K562 (cell line): ENCODE measurements at regions not wholly inside any gene's neighbourhood (a gene's known extent, or its start where the extent isn't known, plus 50 kb on each side); places are given as distances from the start of the nearest gene placed in this dataset.

ENCODE experiments used
- ATAC-seq: fragments of 200-7000 bp; cut with Tn5 transposase; 3 replicates; pipeline ENCODE4 v1.9.1; 2020; ENCODE audit warnings: moderate library complexity
- BruUV-seq: library from RNA; stranded (reverse); fragments of 400-500 nt; replicated peaks from 2 replicates; lab custom pipeline; 2021; lab: Mats Ljungman, UMichigan
- CTCF ChIA-PET: fragments of 300-600 bp; formaldehyde crosslinking; extraction: SDS; loops from one replicate; lab custom pipeline; 2021; ENCODE audit warnings: low intra/inter-chr PET ratio; lab: Yijun Ruan, JAX
- POLR2A ChIA-PET: fragments of 300-600, 350-650 bp; sonication (Branson Sonifier 250); formaldehyde crosslinking; extraction: SDS; loops from one replicate; lab custom pipeline; 2021; ENCODE audit warnings: antibody characterized with exemption, inconsistent platforms; lab: Yijun Ruan, JAX
- DNase-seq, 4 experiments: peaks; one replicate each; pipeline versions ENCODE4 v3.0.0 to v3.0.0-alpha.2; 2011 to 2018; ENCODE audit warnings: low spot score in 3 of 4, mixed read lengths in 3 of 4; ENCODE audit errors: extremely low read depth in 1 of 4
- FAIRE-seq: peaks from 2 replicates; lab custom pipeline; 2011; peaks lifted over from hg19 to GRCh38; lab: Jason Lieb, UNC
- H2AFZ ChIP-seq: 2 replicates; pipeline ENCODE4 v1.6.0; 2011; ENCODE audit warnings: low read depth, low read length, control low read depth, inconsistent platforms
- H3K27ac ChIP-seq: fragments of 200-600 bp; 3 replicates; pipeline ENCODE4 v1.8.0; 2011; ENCODE audit warnings: low read depth, mild to moderate bottlenecking, control low read depth, inconsistent platforms, low read length, moderate library complexity, mixed read lengths; ENCODE audit errors: extremely low read depth
- H3K27me3 ChIP-seq, 2 experiments: fragments of 300-600 bp in 1 of 2; 2 replicates in 1 of 2; 3 replicates in 1 of 2; pipeline versions ENCODE4 v1.6.0 to v1.8.0; 2011; ENCODE audit warnings: inconsistent platforms in 2 of 2, low read length in 2 of 2, mild to moderate bottlenecking in 1 of 2, mixed read lengths in 1 of 2, moderate library complexity in 1 of 2; ENCODE audit not compliant: control insufficient read depth in 2 of 2, insufficient read depth in 2 of 2
- H3K36me3 ChIP-seq: fragments of 300-600 bp; 3 replicates; pipeline ENCODE4 v1.8.0; 2011; ENCODE audit warnings: mild to moderate bottlenecking, low read length, inconsistent platforms; ENCODE audit not compliant: control insufficient read depth, insufficient read depth
- H3K4me1 ChIP-seq, 2 experiments: fragments of 200-600 bp in 1 of 2; replicated peaks in 1 of 2; 2 replicates in 1 of 2; 3 replicates in 1 of 2; pipeline versions ENCODE4 v1.5.1 to v1.8.0; 2011; ENCODE audit warnings: inconsistent platforms in 2 of 2, low read length in 2 of 2, mild to moderate bottlenecking in 1 of 2, mixed read lengths in 1 of 2, moderate library complexity in 1 of 2; ENCODE audit not compliant: control insufficient read depth in 2 of 2, insufficient read depth in 2 of 2
- H3K4me2 ChIP-seq: 2 replicates; pipeline ENCODE4 v1.6.1; 2011; ENCODE audit warnings: low read length, control low read depth, inconsistent platforms, mixed read lengths; ENCODE audit not compliant: insufficient read depth
- H3K4me3 ChIP-seq: fragments of 200-600 bp; sonication (generic), shearing (Covaris generic); 2 replicates; pipeline ENCODE4 v1.5.1; 2016; ENCODE audit warnings: control low read depth, inconsistent platforms
- H3K79me2 ChIP-seq: fragments of 200-600 bp; 3 replicates; pipeline ENCODE4 v1.8.0; 2011; ENCODE audit warnings: low read length, inconsistent platforms; ENCODE audit not compliant: control insufficient read depth, insufficient read depth
- H3K9ac ChIP-seq, 2 experiments: 2 replicates each; pipeline versions ENCODE4 v1.6.0 to v1.6.1; 2011; ENCODE audit warnings: low read depth in 2 of 2, low read length in 2 of 2, control low read depth in 1 of 2, inconsistent platforms in 1 of 2, mild to moderate bottlenecking in 1 of 2, mixed read lengths in 1 of 2; ENCODE audit not compliant: insufficient read depth in 1 of 2
- H3K9me1 ChIP-seq: one replicate; pipeline ENCODE4 v1.6.0; 2011; ENCODE audit warnings: inconsistent platforms, mild to moderate bottlenecking, low read length, moderate library complexity; ENCODE audit not compliant: control insufficient read depth, insufficient read depth
- H3K9me3 ChIP-seq: replicated peaks from 2 replicates; pipeline ENCODE4 v1.5.1; 2011; ENCODE audit warnings: low read depth, low read length, inconsistent platforms; ENCODE audit not compliant: control insufficient read depth, insufficient read depth
- H4K20me1 ChIP-seq: replicated peaks from 2 replicates; pipeline ENCODE4 v1.6.1; 2011; ENCODE audit warnings: low read length, inconsistent platforms, mixed read lengths; ENCODE audit not compliant: control insufficient read depth, insufficient read depth
- FOXP1 ChIP-seq: sonication (generic); formaldehyde crosslinking; IDR thresholded peaks from 2 replicates; pipeline ENCODE4 v1.8.0; 2022; ENCODE audit warnings: mild to moderate bottlenecking, missing genetic modification reagents
- KAT2B ChIP-seq: IDR thresholded peaks from one replicate; pipeline ENCODE4 v1.6.1; 2012; ENCODE audit warnings: low read depth, mild to moderate bottlenecking, control low read depth, inconsistent platforms, low read length, moderate library complexity
- ZNF589 ChIP-seq: fragments of 200-800 bp; sonication (Bioruptor generic); IDR thresholded peaks from 2 replicates; pipeline ENCODE4 v1.6.1; 2016; ENCODE audit warnings: low read depth, missing genetic modification characterization, missing compliant biosample characterization
- in situ Hi-C: fragments of 300-500 bp; cut with MboI; formaldehyde crosslinking; loops from 4 replicates; pipeline ENCODE4 v1.15.0; 2018; ENCODE audit warnings: inconsistent platforms, mixed read lengths
- intact Hi-C: fragments of 100-400 bp; cut with micrococcal nuclease; formaldehyde crosslinking; loops from 2 replicates; pipeline ENCODE4 v1.14.2; 2022
- TF ChIP-seq, protein P1 (sequence below): IDR thresholded peaks from 3 replicates; pipeline ENCODE4 v1.6.1; 2011; ENCODE audit warnings: borderline replicate concordance, mild to moderate bottlenecking, moderate library complexity; ENCODE audit not compliant: insufficient read length; ENCODE audit errors: extremely low read depth
- TF ChIP-seq, protein P2 (sequence below): fragments of 450-650 bp; formaldehyde crosslinking; IDR thresholded peaks from 2 replicates; pipeline ENCODE4 v1.4.0; 2020; ENCODE audit warnings: mild to moderate bottlenecking, moderate library complexity

DNA sequence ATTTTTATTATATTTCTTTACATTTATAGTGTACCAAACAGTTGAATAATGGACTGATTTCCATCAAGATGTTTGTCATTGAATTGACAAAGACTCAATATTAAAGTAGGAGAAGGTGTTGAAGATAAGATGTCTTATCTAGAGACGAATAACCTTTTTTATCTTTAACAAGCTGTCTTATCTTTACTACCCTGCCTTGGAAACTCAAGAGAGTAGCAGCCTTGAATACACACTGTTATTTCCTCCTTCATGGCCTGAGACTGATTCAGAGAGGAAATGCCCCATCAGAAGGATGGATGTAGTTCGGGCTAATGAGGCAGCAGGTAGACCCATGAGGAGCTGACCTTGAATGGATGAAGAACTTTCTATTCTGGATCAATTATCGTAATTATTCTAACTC lies 365.1 kb upstream of the SEMA6D start (continued):
- TF ChIP-seq, protein P1, sequence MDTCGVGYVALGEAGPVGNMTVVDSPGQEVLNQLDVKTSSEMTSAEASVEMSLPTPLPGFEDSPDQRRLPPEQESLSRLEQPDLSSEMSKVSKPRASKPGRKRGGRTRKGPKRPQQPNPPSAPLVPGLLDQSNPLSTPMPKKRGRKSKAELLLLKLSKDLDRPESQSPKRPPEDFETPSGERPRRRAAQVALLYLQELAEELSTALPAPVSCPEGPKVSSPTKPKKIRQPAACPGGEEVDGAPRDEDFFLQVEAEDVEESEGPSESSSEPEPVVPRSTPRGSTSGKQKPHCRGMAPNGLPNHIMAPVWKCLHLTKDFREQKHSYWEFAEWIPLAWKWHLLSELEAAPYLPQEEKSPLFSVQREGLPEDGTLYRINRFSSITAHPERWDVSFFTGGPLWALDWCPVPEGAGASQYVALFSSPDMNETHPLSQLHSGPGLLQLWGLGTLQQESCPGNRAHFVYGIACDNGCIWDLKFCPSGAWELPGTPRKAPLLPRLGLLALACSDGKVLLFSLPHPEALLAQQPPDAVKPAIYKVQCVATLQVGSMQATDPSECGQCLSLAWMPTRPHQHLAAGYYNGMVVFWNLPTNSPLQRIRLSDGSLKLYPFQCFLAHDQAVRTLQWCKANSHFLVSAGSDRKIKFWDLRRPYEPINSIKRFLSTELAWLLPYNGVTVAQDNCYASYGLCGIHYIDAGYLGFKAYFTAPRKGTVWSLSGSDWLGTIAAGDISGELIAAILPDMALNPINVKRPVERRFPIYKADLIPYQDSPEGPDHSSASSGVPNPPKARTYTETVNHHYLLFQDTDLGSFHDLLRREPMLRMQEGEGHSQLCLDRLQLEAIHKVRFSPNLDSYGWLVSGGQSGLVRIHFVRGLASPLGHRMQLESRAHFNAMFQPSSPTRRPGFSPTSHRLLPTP: no peak
- TF ChIP-seq, protein P2, sequence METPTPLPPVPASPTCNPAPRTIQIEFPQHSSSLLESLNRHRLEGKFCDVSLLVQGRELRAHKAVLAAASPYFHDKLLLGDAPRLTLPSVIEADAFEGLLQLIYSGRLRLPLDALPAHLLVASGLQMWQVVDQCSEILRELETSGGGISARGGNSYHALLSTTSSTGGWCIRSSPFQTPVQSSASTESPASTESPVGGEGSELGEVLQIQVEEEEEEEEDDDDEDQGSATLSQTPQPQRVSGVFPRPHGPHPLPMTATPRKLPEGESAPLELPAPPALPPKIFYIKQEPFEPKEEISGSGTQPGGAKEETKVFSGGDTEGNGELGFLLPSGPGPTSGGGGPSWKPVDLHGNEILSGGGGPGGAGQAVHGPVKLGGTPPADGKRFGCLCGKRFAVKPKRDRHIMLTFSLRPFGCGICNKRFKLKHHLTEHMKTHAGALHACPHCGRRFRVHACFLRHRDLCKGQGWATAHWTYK: no peak
- no peak for TF ChIP-seq KAT2B

DNA sequence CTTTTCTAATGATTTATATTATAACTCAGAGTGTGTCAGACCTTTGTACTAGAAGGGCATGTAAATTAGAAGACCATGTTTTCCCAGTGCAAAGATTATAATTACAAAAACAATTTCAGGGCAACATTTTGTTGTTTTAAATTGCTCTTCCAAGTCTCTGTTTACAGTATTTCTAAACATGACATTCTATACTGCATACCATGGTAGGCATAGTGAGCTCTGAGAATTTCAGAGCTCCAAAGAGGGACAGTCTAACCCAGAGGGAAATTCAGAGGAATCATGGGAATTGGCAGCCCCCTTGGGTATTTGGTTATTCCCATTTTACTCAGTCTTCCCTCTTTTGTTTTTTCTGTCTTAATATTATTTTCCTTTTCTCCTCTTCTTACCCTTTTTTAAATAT lies 361.5 kb upstream of the SEMA6D start:
- no peaks in the 10 kb centered on the region for H3K79me2 ChIP-seq
- ATAC-seq: no peak
- POLR2A ChIA-PET: no interaction called here
- TF ChIP-seq ZNF589 (CRISPR knock-in tag) (no peak), FOXP1 (no peak)

More for the DNA sequence above, 361.5 kb upstream of the SEMA6D start:
- no peaks in the 10 kb centered on the region for H3K9me3 ChIP-seq
- H3K9me1 ChIP-seq: no peaks in the 10 kb centered on the region
- FAIRE-seq (no peak), DNase-seq (no peak)
- no peak overlapping the region for H2AFZ ChIP-seq
- CTCF ChIA-PET: no interaction called here
- intact Hi-C loops (no loop called here), in situ Hi-C loops (no loop called here)
- no peak overlapping the region for H3K9ac ChIP-seq
- H3K27me3 ChIP-seq: no peaks in the 10 kb centered on the region
- no peaks in the 10 kb centered on the region for H3K4me1 ChIP-seq
- no peak overlapping the region for H3K27ac ChIP-seq
- no peak overlapping the region for H3K4me2 ChIP-seq
- BruUV-seq: no TSS peak
- H3K4me3 ChIP-seq: no peak overlapping the region
- H3K36me3 ChIP-seq: no peaks in the 10 kb centered on the region
- no peaks in the 10 kb centered on the region for H4K20me1 ChIP-seq
